ENCODE measurements at regions not wholly inside any gene's neighbourhood (a gene's known extent, or its start where the extent isn't known, plus 50 kb on each side); places are given as distances from the start of the nearest gene placed in this dataset.

GRCh38 chr13:111598747-111599146, 278.3 kb downstream of the TEX29 start:
- peaks cover 19% of the 10 kb centered on the region for H3K4me1 ChIP-seq (ENCODE audit: insufficient read depth)
- no peak overlapping the region for H2AFZ ChIP-seq
- H3F3A ChIP-seq (replicated peaks; ENCODE audit: low read depth), result no peaks in the 10 kb centered on the region
- no peaks in the 10 kb centered on the region for H3K79me2 ChIP-seq (replicated peaks; ENCODE audit: insufficient read depth)
- H3K4me3 Mint-ChIP-seq, result no peak overlapping the region
- DNase-seq (ENCODE audit: low spot score) (no peak), ATAC-seq (no peak)
- H3K9me2 ChIP-seq (ENCODE audit: insufficient read depth), result no peaks in the 10 kb centered on the region; the same call in 1 of the 2 replicates
- no peak overlapping the region for H3K4me2 ChIP-seq
- peaks cover 30% of the 10 kb centered on the region for H3K4me1 Mint-ChIP-seq
- no peak overlapping the region for H3K4me3 ChIP-seq
- H3K27ac ChIP-seq (ENCODE audit: low read depth), result no peak overlapping the region
- H3K36me3 ChIP-seq (ENCODE audit: insufficient read depth), result no peaks in the 10 kb centered on the region
- H3K27me3 Mint-ChIP-seq (ENCODE audit: insufficient read depth, low read depth, poor library complexity), result peaks cover 11% of the 10 kb centered on the region
- peaks cover 23% of the 10 kb centered on the region for H3K9me3 Mint-ChIP-seq
- TF ChIP-seq ETS1 (IDR thresholded peaks at IDR 0.05) (no peak), STAT1 (IDR thresholded peaks at IDR 0.05; ENCODE audit: unreplicated experiment) (no peak), EZH2phosphoT487 (IDR thresholded peaks at IDR 0.05; ENCODE audit: unreplicated experiment) (no peak), ZNF331 (CRISPR knock-in tag; IDR thresholded peaks at IDR 0.05; ENCODE audit: low read depth) (no peak), REST (IDR thresholded peaks at IDR 0.05; ENCODE audit: unreplicated experiment) (no peak), CREB1 (CRISPR knock-in tag; IDR thresholded peaks at IDR 0.05; ENCODE audit: low read depth) (no peak), ZNF114 (CRISPR knock-in tag; IDR thresholded peaks at IDR 0.05) (no peak)
- H4K20me1 ChIP-seq (replicated peaks; ENCODE audit: insufficient read depth), result no peaks in the 10 kb centered on the region
- H3K27ac Mint-ChIP-seq, result no peak overlapping the region
- H3K27me3 ChIP-seq (ENCODE audit: insufficient read depth), result no peaks in the 10 kb centered on the region
- peaks cover 9% of the 10 kb centered on the region; the same call in 1 of the 3 replicates for H3K36me3 Mint-ChIP-seq (ENCODE audit: low read depth)

- DNase-seq (ENCODE audit: low spot score) (no peak), ATAC-seq (no peak)
- no peak overlapping the region for H3K4me3 Mint-ChIP-seq
- 0 out of 3 replicates have a peak, but pooled peaks cover 6% of the 10 kb centered on the region for H3K36me3 Mint-ChIP-seq (ENCODE audit: low read depth)
- H3K9me3 Mint-ChIP-seq, result peaks cover 14% of the 10 kb centered on the region
- Histone ChIP-seq H3K79me2 (replicated peaks; ENCODE audit: insufficient read depth) (no peaks in the 10 kb centered on the region), H3K36me3 (ENCODE audit: insufficient read depth) (no peaks in the 10 kb centered on the region), H3K27ac (ENCODE audit: low read depth) (no peak overlapping the region), H4K20me1 (replicated peaks; ENCODE audit: insufficient read depth) (no peaks in the 10 kb centered on the region), H3K9me2 (ENCODE audit: insufficient read depth) (no peaks in the 10 kb centered on the region; the same call in 1 of the 2 replicates), H3K4me2 (no peak overlapping the region), H2AFZ (no peak overlapping the region), H3K27me3 (ENCODE audit: insufficient read depth) (no peaks in the 10 kb centered on the region), H3K4me3 (no peak overlapping the region), H3K4me1 (ENCODE audit: insufficient read depth) (peaks cover 19% of the 10 kb centered on the region), H3F3A (replicated peaks; ENCODE audit: low read depth) (no peaks in the 10 kb centered on the region)
- no peak overlapping the region for H3K27ac Mint-ChIP-seq
- peaks cover 30% of the 10 kb centered on the region for H3K4me1 Mint-ChIP-seq
- H3K27me3 Mint-ChIP-seq (ENCODE audit: insufficient read depth, low read depth, poor library complexity), result peaks cover 11% of the 10 kb centered on the region
- TF ChIP-seq EZH2phosphoT487 (IDR thresholded peaks at IDR 0.05; ENCODE audit: unreplicated experiment) (no peak), ETS1 (IDR thresholded peaks at IDR 0.05) (no peak), REST (IDR thresholded peaks at IDR 0.05; ENCODE audit: unreplicated experiment) (no peak), CREB1 (CRISPR knock-in tag; IDR thresholded peaks at IDR 0.05; ENCODE audit: low read depth) (no peak), CTCF (conservative IDR thresholded peaks at IDR 0.05; ENCODE audit: low read depth in 2 of 2) (no peak), STAT1 (IDR thresholded peaks at IDR 0.05; ENCODE audit: unreplicated experiment) (no peak)
Measured at GRCh38 chr13:111599791-111600190, 279.3 kb downstream of the TEX29 start.

Data from GM23338 (cell line).